Activated CD4-positive, alpha-beta T cell treated with anti-CD3 and anti-CD28 coated beads for 24 hours (primary cell): ENCODE measurements at regions not wholly inside any gene's neighbourhood (a gene's known extent, or its start where the extent isn't known, plus 50 kb on each side); places are given as distances from the start of the nearest gene placed in this dataset.

ENCODE experiments used
- DNase-seq, 2 donors: peaks; one replicate each; pipeline ENCODE4 v3.0.0-alpha.2; 2020; ENCODE audit warnings: low read depth in 2 of 2

- DNase-seq, result no peak
These were observed 1144.9 kb upstream of the C9orf72 start for GRCh38 chr9:28718226-28718625.

- DNase-seq, result no peak
These were observed 1147.5 kb upstream of the C9orf72 start for GRCh38 chr9:28720746-28721145.

- DNase-seq, result no peak
These were observed 1156.8 kb upstream of the C9orf72 start for GRCh38 chr9:28730111-28730510.

GRCh38 chr9:28735738-28736342 lies 1162.6 kb upstream of the C9orf72 start:
- no peak for DNase-seq

GRCh38 chr9:28741459-28741858 lies 1168.2 kb upstream of the C9orf72 start:
- no peak for DNase-seq

- no peak for DNase-seq
These were observed 1174.2 kb upstream of the C9orf72 start for GRCh38 chr9:28747351-28747985.

- no peak for DNase-seq
These were observed 1176.9 kb upstream of the C9orf72 start for GRCh38 chr9:28750136-28750535.

- DNase-seq, result no peak
These were observed 1185.1 kb upstream of the C9orf72 start for GRCh38 chr9:28758341-28758740.

GRCh38 chr9:28758971-28759370 lies 1185.7 kb upstream of the C9orf72 start:
- DNase-seq, result no peak

- no peak for DNase-seq
These were observed 1188.9 kb upstream of the C9orf72 start for GRCh38 chr9:28762167-28762566.

GRCh38 chr9:28764532-28764931 lies 1191.3 kb upstream of the C9orf72 start:
- no peak for DNase-seq

- no peak for DNase-seq
These were observed 1196.9 kb upstream of the C9orf72 start for GRCh38 chr9:28770226-28770625.

- DNase-seq, result no peak
These were observed 1197.5 kb upstream of the C9orf72 start for GRCh38 chr9:28770827-28771226.

- no peak for DNase-seq
These were observed 1201.4 kb upstream of the C9orf72 start for GRCh38 chr9:28774433-28775235.

GRCh38 chr9:28779243-28779642 lies 1206.0 kb upstream of the C9orf72 start:
- DNase-seq, result no peak

- DNase-seq, result no peak
These were observed 1208.2 kb upstream of the C9orf72 start for GRCh38 chr9:28781481-28781880.

GRCh38 chr9:28782630-28783029 lies 1209.3 kb upstream of the C9orf72 start:
- DNase-seq, result no peak

- no peak for DNase-seq
These were observed 1219.4 kb upstream of the C9orf72 start for GRCh38 chr9:28792716-28793115.

- DNase-seq, result no peak
These were observed 1226.6 kb upstream of the C9orf72 start for GRCh38 chr9:28799876-28800275.

GRCh38 chr9:28801144-28801799 lies 1228.0 kb upstream of the C9orf72 start:
- DNase-seq, result no peak

- no peak for DNase-seq
These were observed 1231.9 kb upstream of the C9orf72 start for GRCh38 chr9:28805197-28805596.

GRCh38 chr9:28808042-28808441 lies 1234.8 kb upstream of the C9orf72 start:
- no peak for DNase-seq
